ENCODE measurements at regions not wholly inside any gene's neighbourhood (a gene's known extent, or its start where the extent isn't known, plus 50 kb on each side); places are given as distances from the start of the nearest gene placed in this dataset.

GRCh38 chr20:50387996-50388332 lies 122.2 kb upstream of the PTPN1 start (continued):
- TF ChIP-seq ZNF281 (CRISPR knock-in tag; IDR thresholded peaks at IDR 0.05), result no peak
- TF ChIP-seq CREB1 (CRISPR knock-in tag; IDR thresholded peaks at IDR 0.05), result no peak
- TF ChIP-seq NR3C1 (CRISPR knock-in tag; conservative IDR thresholded peaks at IDR 0.05; ENCODE audit: low read depth), result no peak

GRCh38 chr20:50388733-50389437 lies 121.3 kb upstream of the PTPN1 start:
- Mint-ChIP-seq H3K4me3 (no peak overlapping the region), H3K27me3 (ENCODE audit: low read depth) (no peaks in the 10 kb centered on the region), H3K36me3 (no peaks in the 10 kb centered on the region), H3K4me1 (no peaks in the 10 kb centered on the region), H3K27ac (no peak overlapping the region), H3K9me3 (no peaks in the 10 kb centered on the region)
- ChIA-PET POLR2A (no interaction called here), CTCF (no interaction called here)
- DNase-seq (ENCODE audit: low spot score) (no peak), ATAC-seq (no peak)
- TF ChIP-seq GABPB1 (CRISPR knock-in tag; IDR thresholded peaks at IDR 0.05) (peak; percentile 30; the same call in 1 of the 2 replicates), GTF2I (CRISPR knock-in tag; conservative IDR thresholded peaks at IDR 0.05) (no peak)

GRCh38 chr20:50389438-50389807 lies 120.8 kb upstream of the PTPN1 start:
- no peaks in the 10 kb centered on the region for H3K36me3 Mint-ChIP-seq
- no peak overlapping the region for H3K27ac Mint-ChIP-seq
- no peak overlapping the region for H3K4me3 Mint-ChIP-seq
- ChIA-PET CTCF (no interaction called here), POLR2A (no interaction called here)
- H3K27me3 Mint-ChIP-seq (ENCODE audit: low read depth), result no peaks in the 10 kb centered on the region
- no peak for ATAC-seq
- no peak for TF ChIP-seq JAZF1 (CRISPR knock-in tag; IDR thresholded peaks at IDR 0.05)
- TF ChIP-seq JUN (CRISPR knock-in tag; IDR thresholded peaks at IDR 0.05), result no peak
- no peak for TF ChIP-seq E2F1 (CRISPR knock-in tag; IDR thresholded peaks at IDR 0.05)
- no peak for TF ChIP-seq NFATC4 (CRISPR knock-in tag; IDR thresholded peaks at IDR 0.05)
- TF ChIP-seq SOX15 (CRISPR knock-in tag; IDR thresholded peaks at IDR 0.05), result no peak
- TF ChIP-seq PREB (CRISPR knock-in tag; IDR thresholded peaks at IDR 0.05; ENCODE audit: borderline replicate concordance), result no peak
- no peak for TF ChIP-seq FOXK1 (CRISPR knock-in tag; IDR thresholded peaks at IDR 0.05)
- TF ChIP-seq SP1 (CRISPR knock-in tag; conservative IDR thresholded peaks at IDR 0.05), result no peak
- H3K9me3 Mint-ChIP-seq, result no peaks in the 10 kb centered on the region
- DNase-seq (ENCODE audit: low spot score), result no peak
- H3K4me1 Mint-ChIP-seq, result no peaks in the 10 kb centered on the region

GRCh38 chr20:50389808-50390684 lies 120.1 kb upstream of the PTPN1 start:
- POLR2A ChIA-PET, result no interaction called here
- ATAC-seq (no peak), DNase-seq (ENCODE audit: low spot score) (no peak)
- TF ChIP-seq EMX1 (CRISPR knock-in tag; IDR thresholded peaks at IDR 0.05) (no peak), STAT6 (CRISPR knock-in tag; conservative IDR thresholded peaks at IDR 0.05; ENCODE audit: low read depth) (no peak)
- no peaks in the 10 kb centered on the region for H3K9me3 Mint-ChIP-seq
- no peak overlapping the region for H3K4me3 Mint-ChIP-seq
- H3K36me3 Mint-ChIP-seq, result no peaks in the 10 kb centered on the region
- no peaks in the 10 kb centered on the region for H3K27me3 Mint-ChIP-seq (ENCODE audit: low read depth)
- no peak overlapping the region for H3K27ac Mint-ChIP-seq
- H3K4me1 Mint-ChIP-seq, result no peaks in the 10 kb centered on the region; the same call in 1 of the 2 replicates
- CTCF ChIA-PET, result no interaction called here

Data from WTC11 (cell line).